HuH-7 (cell line): ENCODE measurements at regions not wholly inside any gene's neighbourhood (a gene's known extent, or its start where the extent isn't known, plus 50 kb on each side); places are given as distances from the start of the nearest gene placed in this dataset.

Experiments
- DNase-seq: peaks from one replicate; pipeline ENCODE4 v3.0.0; 2011; ENCODE audit warnings: low spot score

- DNase-seq: no peak
These were observed 1115.5 kb upstream of the SLC10A2 start for GRCh38 chr13:104181526-104182231.

GRCh38 chr13:104170980-104171555, 1104.9 kb upstream of the SLC10A2 start:
- no peak for DNase-seq

GRCh38 chr13:104163866-104164630, 1097.8 kb upstream of the SLC10A2 start:
- no peak for DNase-seq

- DNase-seq: no peak
These were observed 1094.3 kb upstream of the SLC10A2 start for GRCh38 chr13:104160536-104160935.

GRCh38 chr13:104143760-104144416, 1077.7 kb upstream of the SLC10A2 start:
- DNase-seq: no peak

GRCh38 chr13:104140552-104140951, 1074.3 kb upstream of the SLC10A2 start:
- DNase-seq: no peak

- no peak for DNase-seq
These were observed 1071.2 kb upstream of the SLC10A2 start for GRCh38 chr13:104137416-104137815.

- DNase-seq: no peak
These were observed 1066.6 kb upstream of the SLC10A2 start for GRCh38 chr13:104132849-104133248.

GRCh38 chr13:104114101-104114500, 1047.9 kb upstream of the SLC10A2 start:
- no peak for DNase-seq

- DNase-seq: no peak
These were observed 1044.8 kb upstream of the SLC10A2 start for GRCh38 chr13:104111031-104111430.

GRCh38 chr13:104106705-104107393, 1040.6 kb upstream of the SLC10A2 start:
- DNase-seq: no peak

GRCh38 chr13:104105418-104106355, 1039.5 kb upstream of the SLC10A2 start:
- DNase-seq: no peak

GRCh38 chr13:104099750-104100149, 1033.5 kb upstream of the SLC10A2 start:
- DNase-seq: no peak

GRCh38 chr13:104098421-104098820, 1032.2 kb upstream of the SLC10A2 start:
- DNase-seq: no peak

GRCh38 chr13:104086759-104087158, 1020.5 kb upstream of the SLC10A2 start:
- no peak for DNase-seq

GRCh38 chr13:104086210-104086609, 1020.0 kb upstream of the SLC10A2 start:
- DNase-seq: no peak

- DNase-seq: no peak
These were observed 1019.4 kb upstream of the SLC10A2 start for GRCh38 chr13:104085611-104086010.

GRCh38 chr13:104074326-104074725, 1008.1 kb upstream of the SLC10A2 start:
- DNase-seq: no peak

- DNase-seq: no peak
These were observed 1005.6 kb upstream of the SLC10A2 start for GRCh38 chr13:104071806-104072205.

- no peak for DNase-seq
These were observed 999.1 kb upstream of the SLC10A2 start for GRCh38 chr13:104065328-104065727.

- DNase-seq: no peak
These were observed 991.6 kb upstream of the SLC10A2 start for GRCh38 chr13:104057861-104058260.
